Endothelial cell of umbilical vein (primary cell): ENCODE measurements at regions not wholly inside any gene's neighbourhood (a gene's known extent, or its start where the extent isn't known, plus 50 kb on each side); places are given as distances from the start of the nearest gene placed in this dataset.

ENCODE experiments used
- BruUV-seq: library from RNA; stranded (reverse); fragments of 400-500 nt; replicated peaks from 2 replicates; lab custom pipeline; 2021; lab: Mats Ljungman, UMichigan
- CTCF ChIA-PET: fragments of 300-600, 350-600 bp; sonication (Branson Sonifier 250); formaldehyde crosslinking; loops from one replicate; lab custom pipeline; 2021; ENCODE audit warnings: antibody characterized with exemption, inconsistent platforms; lab: Charles Lee
- POLR2A ChIA-PET: fragments of 300-600, 350-600 bp; sonication (Branson Sonifier 250); formaldehyde crosslinking; loops from one replicate; lab custom pipeline; 2021; ENCODE audit warnings: antibody characterized with exemption, inconsistent platforms; lab: Charles Lee
- DNase-seq: peaks from one replicate; pipeline ENCODE4 v3.0.0-alpha.2; 2011; ENCODE audit warnings: low read depth, low spot score
- FAIRE-seq: peaks from 2 replicates; lab custom pipeline; 2011; peaks lifted over from hg19 to GRCh38; lab: Jason Lieb, UNC
- H2AFZ ChIP-seq: 2 replicates; pipeline ENCODE4 v1.6.0; 2012; ENCODE audit warnings: low read depth, low read length, control low read depth, inconsistent platforms
- H3K27ac ChIP-seq: 2 replicates; pipeline ENCODE4 v1.5.1; 2011; ENCODE audit warnings: low read depth, mild to moderate bottlenecking, control low read depth, low read length, moderate library complexity; ENCODE audit not compliant: insufficient read depth
- H3K27me3 ChIP-seq, 2 experiments: 2 replicates each; pipeline versions ENCODE4 v1.6.0 to v1.6.1; 2011; ENCODE audit warnings: low read length in 2 of 2, mixed read lengths in 1 of 2; ENCODE audit not compliant: control insufficient read depth in 2 of 2, insufficient read depth in 2 of 2
- H3K36me3 ChIP-seq, 2 experiments: 2 replicates in 1 of 2; 3 replicates in 1 of 2; pipeline ENCODE4 v1.5.1; 2011; ENCODE audit warnings: low read length in 2 of 2, mild to moderate bottlenecking in 1 of 2, moderate library complexity in 1 of 2; ENCODE audit not compliant: control insufficient read depth in 2 of 2, insufficient read depth in 2 of 2; ENCODE audit errors: extremely low read depth in 1 of 2
- H3K4me1 ChIP-seq: 3 replicates; pipeline ENCODE4 v1.5.1; 2011; ENCODE audit warnings: mild to moderate bottlenecking, low read length; ENCODE audit not compliant: control insufficient read depth, insufficient read depth; ENCODE audit errors: extremely low read depth
- H3K4me2 ChIP-seq: 2 replicates; pipeline ENCODE4 v1.6.1; 2011; ENCODE audit warnings: low read length, control low read depth, mixed read lengths; ENCODE audit not compliant: insufficient read depth
- H3K4me3 ChIP-seq, 3 experiments: fragments of 200-600 bp in 1 of 3; sonication (generic), shearing (Covaris generic) in 1 of 3; replicated peaks in 1 of 3; 2 replicates each; pipeline ENCODE4 v1.5.1; 2011 to 2016; ENCODE audit warnings: control low read depth in 3 of 3, low read length in 3 of 3, mild to moderate bottlenecking in 2 of 3, inconsistent platforms in 1 of 3, low read depth in 1 of 3, moderate library complexity in 1 of 3; ENCODE audit not compliant: insufficient read depth in 1 of 3
- H3K79me2 ChIP-seq: 2 replicates; pipeline ENCODE4 v1.6.0; 2012; ENCODE audit warnings: low read length, inconsistent platforms; ENCODE audit not compliant: control insufficient read depth, insufficient read depth
- H3K9ac ChIP-seq: replicated peaks from 2 replicates; pipeline ENCODE3; 2011; ENCODE audit warnings: low read length, control low read depth; ENCODE audit not compliant: insufficient read depth; ENCODE audit errors: extremely low read depth
- H3K9me1 ChIP-seq: replicated peaks from 3 replicates; pipeline ENCODE4 v1.6.0; 2011; ENCODE audit warnings: mild to moderate bottlenecking, low read length; ENCODE audit not compliant: control insufficient read depth, insufficient read depth; ENCODE audit errors: extremely low read depth
- H3K9me3 ChIP-seq: replicated peaks from 2 replicates; pipeline ENCODE4 v1.5.1; 2012; ENCODE audit warnings: low read length, inconsistent platforms; ENCODE audit not compliant: control insufficient read depth, insufficient read depth
- H4K20me1 ChIP-seq: replicated peaks from 2 replicates; pipeline ENCODE3; 2011; ENCODE audit warnings: mild to moderate bottlenecking, low read length; ENCODE audit not compliant: control insufficient read depth, insufficient read depth; ENCODE audit errors: extremely low read depth
- CTCF ChIP-seq, 2 donors: IDR thresholded peaks; 1 replicate in 1 of 2; 2 replicates in 1 of 2; pipeline ENCODE4 v1.5.1; 2011; ENCODE audit warnings: low read length in 2 of 2, mild to moderate bottlenecking in 2 of 2, moderate library complexity in 2 of 2, control low read depth in 1 of 2, inconsistent platforms in 1 of 2, low read depth in 1 of 2; ENCODE audit not compliant: insufficient read depth in 1 of 2; ENCODE audit errors: extremely low read depth in 1 of 2
- EZH2 ChIP-seq: IDR thresholded peaks from 2 replicates; pipeline ENCODE4 v1.6.1; 2012; ENCODE audit warnings: borderline replicate concordance, low read depth, mild to moderate bottlenecking, moderate library complexity, low read length, inconsistent platforms; ENCODE audit not compliant: severe bottlenecking
- FOS ChIP-seq: IDR thresholded peaks from 2 replicates; pipeline ENCODE4 v1.6.1; 2011; ENCODE audit warnings: mild to moderate bottlenecking, low read length, moderate library complexity, borderline replicate concordance; ENCODE audit not compliant: insufficient read depth
- GATA2 ChIP-seq: IDR thresholded peaks from 2 replicates; pipeline ENCODE4 v1.7.0; 2011; ENCODE audit warnings: low read depth, mild to moderate bottlenecking, moderate library complexity, mixed read lengths, low read length; ENCODE audit not compliant: insufficient read length, insufficient read depth
- JUN ChIP-seq: IDR thresholded peaks from 2 replicates; pipeline ENCODE4 v1.6.1; 2011; ENCODE audit warnings: borderline replicate concordance, low read depth; ENCODE audit not compliant: insufficient read length, insufficient read depth
- MAX ChIP-seq: IDR thresholded peaks from 2 replicates; pipeline ENCODE4 v1.6.1; 2011; ENCODE audit not compliant: insufficient read depth, insufficient read length
- MYC ChIP-seq: IDR thresholded peaks from one replicate; pipeline ENCODE4 v1.6.1; 2011; ENCODE audit warnings: mild to moderate bottlenecking, low read depth, low read length
- POLR2A ChIP-seq: IDR thresholded peaks from 2 replicates; pipeline ENCODE4 v1.6.1; 2012; ENCODE audit warnings: low read depth, mild to moderate bottlenecking, control low read depth, low read length
- POLR2AphosphoS5 ChIP-seq: IDR thresholded peaks from 2 replicates; pipeline ENCODE4 v1.6.1; 2012; ENCODE audit warnings: low read depth, mild to moderate bottlenecking, control low read depth, low read length, moderate library complexity; ENCODE audit not compliant: insufficient read depth
- dilution Hi-C: fragments of 300-500 bp; cut with MboI; formaldehyde crosslinking; loops from one replicate; pipeline ENCODE4 v1.15.0; 2019; ENCODE audit warnings: low sequenced_read_pairs; ENCODE audit not compliant: extremely low pct_ligation_motif_present
- intact Hi-C: fragments of 100-400 bp; cut with micrococcal nuclease; formaldehyde crosslinking; loops from one replicate; pipeline ENCODE4 v1.10.0; 2022

GRCh38 chr7:55651057-55651456, 78.8 kb upstream of the VOPP1 start:
- no peak overlapping the region for H3K27ac ChIP-seq
- H3K36me3 ChIP-seq = no peaks in the 10 kb centered on the region
- no TSS peak for BruUV-seq
- TF ChIP-seq EZH2 = no peak
- TF ChIP-seq GATA2 = no peak
- TF ChIP-seq MYC = no peak
- no peak for TF ChIP-seq FOS
- no peak for TF ChIP-seq POLR2AphosphoS5
- TF ChIP-seq POLR2A = no peak
- no peak for TF ChIP-seq JUN
- TF ChIP-seq CTCF (IDR thresholded peaks at IDR 0.05; ENCODE audit: extremely low read depth in 1 of 2, insufficient read depth in 1 of 2, low read depth in 1 of 2, low read length in 2 of 2) = no peak
- no peak for TF ChIP-seq MAX
- no peak overlapping the region for H2AFZ ChIP-seq
- H3K9me1 ChIP-seq = no peaks in the 10 kb centered on the region
- CTCF ChIA-PET = interaction anchor here (1.9 kb wide), 1 partner anchor 10 kb away, joined by 8 read pairs; no protein-coding TSS in a partner anchor
- dilution Hi-C loops = no loop called here
- no peaks in the 10 kb centered on the region for H3K79me2 ChIP-seq
- H3K9ac ChIP-seq = no peak overlapping the region
- H3K4me3 ChIP-seq = no peak overlapping the region
- intact Hi-C loops = no loop called here
- no peak overlapping the region for H3K4me2 ChIP-seq
- H3K4me1 ChIP-seq = no peaks in the 10 kb centered on the region
- H3K27me3 ChIP-seq = no peaks in the 10 kb centered on the region
- H4K20me1 ChIP-seq = no peaks in the 10 kb centered on the region
- DNase-seq (no peak), FAIRE-seq (no peak)
- H3K9me3 ChIP-seq = no peaks in the 10 kb centered on the region
- POLR2A ChIA-PET = no interaction called here
